ENCODE measurements at regions not wholly inside any gene's neighbourhood (a gene's known extent, or its start where the extent isn't known, plus 50 kb on each side); places are given as distances from the start of the nearest gene placed in this dataset.

GRCh38 chr5:106171708-106172107 is 1499.0 kb downstream of the EFNA5 start:
- intact Hi-C loops (cut with micrococcal nuclease), result loop anchor here (1.0 to 5.0 kb wide), 5 partner anchors 97 to 1501 kb away; no protein-coding TSS in a partner anchor
- Histone ChIP-seq H3K4me1 (ENCODE audit: control insufficient read depth, extremely low read depth, insufficient read depth, low read length) (peaks cover 19% of the 10 kb centered on the region), H3K4me3 (replicated peaks in 1 of 3; ENCODE audit: insufficient read depth in 1 of 3, low read depth in 1 of 3, low read length in 3 of 3) (no peak overlapping the region), H3K79me2 (ENCODE audit: control insufficient read depth, insufficient read depth, low read length) (no peaks in the 10 kb centered on the region), H3K9ac (replicated peaks; ENCODE audit: extremely low read depth, insufficient read depth, low read length) (peak overlapping the region; percentile 14), H3K9me1 (replicated peaks; ENCODE audit: control insufficient read depth, extremely low read depth, insufficient read depth, low read length) (no peaks in the 10 kb centered on the region), H3K4me2 (ENCODE audit: insufficient read depth, low read length) (peak overlapping the region; percentile 67), H3K9me3 (replicated peaks; ENCODE audit: control insufficient read depth, insufficient read depth, low read length) (no peaks in the 10 kb centered on the region), H3K36me3 (ENCODE audit: control insufficient read depth in 2 of 2, extremely low read depth in 1 of 2, insufficient read depth in 2 of 2, low read length in 2 of 2) (no peaks in the 10 kb centered on the region), H3K27ac (ENCODE audit: insufficient read depth, low read depth, low read length) (peak overlapping the region; percentile 41), H2AFZ (ENCODE audit: low read depth, low read length) (no peak overlapping the region), H4K20me1 (replicated peaks; ENCODE audit: control insufficient read depth, extremely low read depth, insufficient read depth, low read length) (no peaks in the 10 kb centered on the region), H3K27me3 (ENCODE audit: control insufficient read depth in 2 of 2, insufficient read depth in 2 of 2, low read length in 2 of 2) (no peaks in the 10 kb centered on the region)
- ChIA-PET CTCF (interaction anchor here (1.5 kb wide), 1 partner anchor 12 kb away, joined by 3 read pairs; no protein-coding TSS in a partner anchor), POLR2A (no interaction called here)
- TF ChIP-seq GATA2 (IDR thresholded peaks at IDR 0.05; ENCODE audit: insufficient read depth, insufficient read length, low read depth, low read length) (no peak), POLR2AphosphoS5 (IDR thresholded peaks at IDR 0.05; ENCODE audit: insufficient read depth, low read depth, low read length) (peak; percentile 16), JUN (IDR thresholded peaks at IDR 0.05; ENCODE audit: borderline replicate concordance, insufficient read depth, insufficient read length, low read depth) (peak; percentile 46), MYC (IDR thresholded peaks at IDR 0.05; ENCODE audit: low read depth, low read length) (no peak), POLR2A (IDR thresholded peaks at IDR 0.05; ENCODE audit: low read depth, low read length) (no peak)
- FAIRE-seq (peak; percentile 40), DNase-seq (ENCODE audit: low read depth, low spot score) (peak; percentile 74)
- no TSS peak for BruUV-seq (replicated peaks)
- dilution Hi-C loops (cut with MboI; ENCODE audit: extremely low pct_ligation_motif_present, low sequenced_read_pairs), result no loop called here

- Histone ChIP-seq H3K4me1 (ENCODE audit: control insufficient read depth, extremely low read depth, insufficient read depth, low read length) (peaks cover 19% of the 10 kb centered on the region), H3K27me3 (ENCODE audit: control insufficient read depth in 2 of 2, insufficient read depth in 2 of 2, low read length in 2 of 2) (no peaks in the 10 kb centered on the region), H4K20me1 (replicated peaks; ENCODE audit: control insufficient read depth, extremely low read depth, insufficient read depth, low read length) (no peaks in the 10 kb centered on the region), H3K79me2 (ENCODE audit: control insufficient read depth, insufficient read depth, low read length) (no peaks in the 10 kb centered on the region), H3K4me3 (replicated peaks in 1 of 3; ENCODE audit: insufficient read depth in 1 of 3, low read depth in 1 of 3, low read length in 3 of 3) (no peak overlapping the region), H3K36me3 (ENCODE audit: control insufficient read depth in 2 of 2, extremely low read depth in 1 of 2, insufficient read depth in 2 of 2, low read length in 2 of 2) (no peaks in the 10 kb centered on the region), H3K4me2 (ENCODE audit: insufficient read depth, low read length) (peak overlapping the region; percentile 67), H3K9me1 (replicated peaks; ENCODE audit: control insufficient read depth, extremely low read depth, insufficient read depth, low read length) (no peaks in the 10 kb centered on the region), H2AFZ (ENCODE audit: low read depth, low read length) (no peak overlapping the region), H3K9me3 (replicated peaks; ENCODE audit: control insufficient read depth, insufficient read depth, low read length) (no peaks in the 10 kb centered on the region), H3K9ac (replicated peaks; ENCODE audit: extremely low read depth, insufficient read depth, low read length) (no peak overlapping the region), H3K27ac (ENCODE audit: insufficient read depth, low read depth, low read length) (peak overlapping the region; percentile 41)
- ChIA-PET POLR2A (no interaction called here), CTCF (interaction anchor here (1.5 kb wide), 1 partner anchor 11 kb away, joined by 3 read pairs; no protein-coding TSS in a partner anchor)
- DNase-seq (ENCODE audit: low read depth, low spot score) (peak; percentile 94), FAIRE-seq (peak; percentile 73)
- TF ChIP-seq JUN (IDR thresholded peaks at IDR 0.05; ENCODE audit: borderline replicate concordance, insufficient read depth, insufficient read length, low read depth), result peak; percentile 98
- no peak for TF ChIP-seq EZH2 (IDR thresholded peaks at IDR 0.05; ENCODE audit: borderline replicate concordance, low read depth, low read length, severe bottlenecking)
- peak; percentile 50 for TF ChIP-seq POLR2AphosphoS5 (IDR thresholded peaks at IDR 0.05; ENCODE audit: insufficient read depth, low read depth, low read length)
- peak; percentile 81 for TF ChIP-seq GATA2 (IDR thresholded peaks at IDR 0.05; ENCODE audit: insufficient read depth, insufficient read length, low read depth, low read length)
- TF ChIP-seq CTCF (IDR thresholded peaks at IDR 0.05; ENCODE audit: extremely low read depth in 1 of 2, insufficient read depth in 1 of 2, low read depth in 1 of 2, low read length in 2 of 2), result no peak
- peak; percentile 84 for TF ChIP-seq FOS (IDR thresholded peaks at IDR 0.05; ENCODE audit: borderline replicate concordance, insufficient read depth, low read length)
- peak; percentile 36 for TF ChIP-seq POLR2A (IDR thresholded peaks at IDR 0.05; ENCODE audit: low read depth, low read length)
- TF ChIP-seq MYC (IDR thresholded peaks at IDR 0.05; ENCODE audit: low read depth, low read length), result no peak
- no peak for TF ChIP-seq MAX (IDR thresholded peaks at IDR 0.05; ENCODE audit: insufficient read depth, insufficient read length)
- no TSS peak for BruUV-seq (replicated peaks)
- dilution Hi-C loops (cut with MboI; ENCODE audit: extremely low pct_ligation_motif_present, low sequenced_read_pairs), result no loop called here
- intact Hi-C loops (cut with micrococcal nuclease), result loop anchor here (1.0 to 5.0 kb wide), 3 partner anchors 98 to 1151 kb away; no protein-coding TSS in a partner anchor
Measured at GRCh38 chr5:106171132-106171531, 1499.6 kb downstream of the EFNA5 start.

All from endothelial cell of umbilical vein (primary cell).